GM19043 (cell line): ENCODE measurements at regions not wholly inside any gene's neighbourhood (a gene's known extent, or its start where the extent isn't known, plus 50 kb on each side); places are given as distances from the start of the nearest gene placed in this dataset.

Source experiments
- ATAC-seq: cut with Tn5 transposase; IDR thresholded peaks from one replicate; pipeline ENCODE4 v1.9.1; 2021; ENCODE audit warnings: low read depth; ENCODE audit not compliant: unreplicated experiment

- no peak for ATAC-seq
Measured at GRCh38 chr5:171578829-171579491, 159.5 kb downstream of the FGF18 start.

DNA sequence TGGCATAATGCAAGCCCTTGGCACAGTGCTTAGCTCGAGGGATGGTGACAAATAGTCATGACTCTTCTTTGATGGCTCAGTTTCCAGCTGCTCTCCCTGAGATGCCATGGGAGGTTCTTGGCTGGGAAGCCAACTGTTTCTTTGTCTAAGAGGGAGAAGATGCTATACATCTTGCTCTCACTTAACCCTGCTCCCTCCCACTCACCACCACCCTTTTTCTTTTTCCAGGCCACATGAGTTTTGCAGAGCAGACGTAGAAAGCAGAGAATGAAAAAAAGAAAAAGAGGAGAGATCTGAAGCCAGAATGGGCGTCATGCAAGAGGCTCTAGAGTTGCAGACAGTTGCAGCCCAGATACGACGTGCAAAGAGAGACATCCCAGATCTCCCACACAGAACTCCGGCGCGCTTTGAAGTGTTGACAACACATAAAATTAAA lies 160.5 kb downstream of the FGF18 start:
- ATAC-seq: no peak

- no peak for ATAC-seq
Measured at GRCh38 chr5:171580502-171581265, 161.2 kb downstream of the FGF18 start.

DNA sequence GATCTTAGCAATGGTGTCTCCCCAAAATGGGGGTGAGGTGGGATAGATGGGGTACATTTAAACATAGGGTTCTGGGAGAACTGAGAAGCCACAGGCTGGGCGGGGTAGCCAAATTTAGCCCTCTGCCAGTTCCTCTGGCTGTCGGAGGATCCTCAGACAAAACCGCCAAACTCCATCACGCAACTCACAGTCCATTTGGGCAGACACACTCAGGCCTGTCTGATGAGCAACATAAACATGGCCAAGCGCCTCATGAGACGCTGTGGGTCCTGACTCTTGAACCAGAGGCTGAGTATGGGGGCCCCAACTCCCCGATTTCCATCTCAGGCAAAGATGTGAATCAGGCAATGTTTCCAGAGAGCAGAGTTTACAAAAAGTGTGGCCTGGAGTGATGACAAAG lies 162.3 kb downstream of the FGF18 start:
- no peak for ATAC-seq

GRCh38 chr5:171582849-171583248 lies 163.4 kb downstream of the FGF18 start:
- ATAC-seq: no peak

GRCh38 chr5:171585981-171586380 lies 166.5 kb downstream of the FGF18 start:
- no peak for ATAC-seq

- ATAC-seq: no peak
Measured at GRCh38 chr5:171586436-171586835, 167.0 kb downstream of the FGF18 start.

DNA sequence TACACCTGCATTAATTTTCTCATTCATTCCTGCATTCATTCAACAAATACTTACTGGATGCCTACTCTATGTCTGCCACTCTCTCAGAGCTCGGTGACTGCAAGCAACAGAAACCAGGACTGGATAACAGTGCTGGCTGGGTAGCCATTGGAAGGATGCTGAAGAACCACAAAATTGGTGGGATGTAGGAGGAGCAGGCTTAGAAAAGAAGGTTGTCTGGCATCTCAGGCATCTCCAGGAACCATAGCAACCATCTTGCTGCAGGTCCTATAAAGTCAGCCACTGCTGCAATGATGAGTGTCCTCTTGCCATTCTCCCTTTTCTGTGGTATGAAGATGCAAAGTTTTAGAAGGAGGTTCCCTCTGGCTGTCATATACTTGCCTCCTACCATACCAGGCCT lies 168.6 kb downstream of the FGF18 start:
- ATAC-seq: no peak

GRCh38 chr5:171588790-171589189 lies 169.3 kb downstream of the FGF18 start:
- ATAC-seq: no peak

DNA sequence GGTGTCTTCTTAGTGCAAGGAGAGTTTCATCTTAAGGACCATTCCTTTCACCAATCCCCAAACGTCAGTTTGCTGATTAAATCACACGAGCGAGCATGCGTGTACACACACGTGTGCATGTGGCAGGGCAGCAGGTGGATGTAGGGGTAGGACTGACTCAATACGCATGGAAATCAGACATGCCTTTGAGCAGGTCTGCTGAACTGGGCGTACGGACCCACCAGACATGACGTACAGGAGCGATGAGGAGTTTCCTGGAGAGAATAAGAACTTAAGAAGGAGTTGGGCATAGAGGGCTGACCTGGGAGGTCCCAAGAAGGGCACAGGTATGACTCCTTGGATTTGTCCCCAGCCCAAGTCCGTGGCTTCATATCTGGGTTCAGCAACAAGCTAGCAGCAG lies 170.0 kb downstream of the FGF18 start:
- no peak for ATAC-seq

- no peak for ATAC-seq
Measured at GRCh38 chr5:171592076-171592475, 172.6 kb downstream of the FGF18 start.

- ATAC-seq: no peak
Measured at GRCh38 chr5:171592736-171593135, 173.3 kb downstream of the FGF18 start.

- ATAC-seq: no peak
Measured at GRCh38 chr5:171593401-171593800, 174.0 kb downstream of the FGF18 start.

DNA sequence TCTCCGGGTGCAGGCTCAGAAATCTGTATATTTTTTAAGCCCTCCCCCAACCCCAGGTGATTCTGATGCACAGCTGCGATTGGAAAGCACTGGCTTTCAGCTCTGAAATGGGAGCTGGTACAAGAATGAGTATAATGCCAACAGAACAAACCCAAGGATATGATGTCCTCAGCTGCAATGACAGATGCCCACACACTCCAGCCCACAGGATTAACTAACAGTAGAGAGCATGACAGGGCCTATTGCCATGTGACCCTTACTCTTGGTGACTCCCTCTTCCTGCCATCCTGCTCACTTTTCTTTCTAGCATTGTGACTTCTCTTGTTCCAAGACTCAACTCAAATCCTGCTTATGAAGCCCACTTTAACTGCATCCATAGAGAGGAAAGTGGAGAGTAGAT lies 174.5 kb downstream of the FGF18 start:
- ATAC-seq: no peak

GRCh38 chr5:171595401-171595800 lies 176.0 kb downstream of the FGF18 start:
- ATAC-seq: no peak

GRCh38 chr5:171595801-171596231 lies 176.4 kb downstream of the FGF18 start:
- no peak for ATAC-seq

GRCh38 chr5:171596391-171596878 lies 177.0 kb downstream of the FGF18 start:
- ATAC-seq: no peak

DNA sequence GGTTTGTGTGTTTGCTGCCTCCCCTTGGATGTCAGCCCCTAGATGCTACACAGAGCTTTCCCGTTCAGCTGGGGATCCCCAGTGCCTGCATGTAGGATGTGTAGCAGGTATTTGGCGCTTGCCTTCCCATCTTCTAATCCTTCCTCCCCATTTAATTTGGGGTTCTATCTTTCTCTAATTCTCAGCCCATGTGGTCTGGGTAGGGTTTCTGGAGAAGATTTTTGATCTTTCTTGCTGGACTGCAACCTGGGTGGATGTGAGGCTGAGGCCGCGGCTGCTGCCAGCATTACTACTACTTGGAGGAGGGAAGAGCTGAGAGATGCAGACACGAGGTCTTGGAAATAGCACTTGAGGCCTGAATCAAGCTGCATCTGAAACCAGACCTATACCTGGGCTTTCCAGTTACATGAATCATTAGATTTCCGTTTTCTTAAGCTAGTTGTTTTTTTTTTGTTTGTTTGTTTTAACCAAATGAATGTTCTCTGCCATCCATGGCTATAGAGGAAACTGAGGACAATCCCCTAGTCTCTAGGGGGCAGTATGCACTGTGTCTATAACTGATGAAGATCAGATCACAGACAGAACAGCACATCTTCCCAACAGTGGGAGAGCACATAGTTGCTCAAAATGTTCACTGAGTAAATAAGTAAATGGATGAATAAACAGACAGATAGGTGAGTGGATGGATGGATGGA lies 178.6 kb downstream of the FGF18 start:
- no peak for ATAC-seq

DNA sequence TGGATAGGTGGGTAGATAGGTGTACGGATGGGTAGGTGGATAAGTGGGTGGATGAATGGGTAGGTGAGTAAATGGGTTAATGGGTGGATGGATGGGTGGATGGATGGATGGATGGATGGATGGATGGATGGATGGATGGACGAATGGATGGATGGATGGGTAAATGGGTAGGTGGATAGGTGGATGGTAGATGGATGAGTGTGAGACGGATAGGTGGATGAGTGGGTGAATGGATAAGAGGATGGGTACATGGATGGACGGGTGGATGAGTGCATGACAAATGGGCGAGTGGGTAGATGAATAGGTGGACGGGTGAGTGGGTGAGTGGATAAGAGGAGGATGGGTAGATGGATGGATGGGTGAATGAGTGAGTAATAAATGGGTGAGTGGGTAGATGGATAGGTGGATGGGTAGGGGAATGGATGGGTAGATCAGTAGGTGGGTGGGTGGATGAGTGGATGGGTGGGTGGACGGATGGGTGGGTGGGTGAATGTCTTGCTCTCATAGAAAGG lies 179.2 kb downstream of the FGF18 start:
- no peak for ATAC-seq

DNA sequence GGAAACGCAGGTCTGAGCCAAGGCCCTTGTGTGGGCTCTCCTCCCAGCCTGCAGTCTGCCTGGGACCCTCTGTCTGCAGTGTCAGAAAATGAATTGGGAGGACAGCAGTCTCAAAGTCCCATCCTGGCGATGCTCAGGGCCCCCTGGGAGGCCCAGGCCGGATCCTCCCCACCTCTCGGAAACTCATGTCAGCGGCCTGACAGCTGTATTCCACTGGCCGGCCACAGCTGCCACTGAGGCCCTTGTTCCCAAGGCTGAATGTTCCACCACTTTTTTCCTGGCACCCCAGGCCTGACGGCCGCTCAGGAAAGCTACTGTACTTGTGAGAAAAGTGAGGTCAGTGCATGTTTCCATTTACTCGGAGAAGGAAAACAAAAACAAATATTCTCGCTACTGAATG lies 180.0 kb downstream of the FGF18 start:
- ATAC-seq: no peak

DNA sequence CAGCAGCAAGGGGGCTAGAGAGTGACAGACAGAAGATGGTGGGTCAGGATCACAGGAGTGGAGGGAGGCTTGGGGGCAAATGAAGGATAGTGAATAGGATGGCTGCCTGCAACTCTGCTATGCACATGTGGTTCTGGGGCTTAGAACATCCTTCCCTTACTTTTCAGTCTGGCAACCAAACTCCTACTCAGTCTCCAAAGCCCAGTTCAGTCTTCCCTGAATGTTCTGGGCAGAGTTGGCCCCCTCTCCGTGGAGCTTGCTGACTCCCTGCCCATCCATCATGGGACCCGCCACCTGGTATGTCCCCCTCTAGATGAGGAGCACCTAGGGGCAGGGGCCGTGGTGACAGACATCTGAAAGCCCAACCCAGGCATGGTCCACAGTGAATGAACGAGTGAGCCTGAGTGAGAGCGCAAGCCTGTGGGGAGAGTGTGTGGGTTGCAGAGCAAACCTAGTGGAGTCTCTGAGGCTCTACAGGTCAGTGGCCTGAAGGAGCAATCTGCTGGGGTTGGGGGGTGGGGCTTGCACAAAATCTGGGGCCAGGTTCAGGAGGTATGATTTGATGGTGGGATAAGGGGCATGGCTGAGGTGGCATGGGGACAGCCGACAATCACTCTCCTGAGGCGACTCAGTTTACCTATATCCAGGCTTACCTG lies 180.6 kb downstream of the FGF18 start:
- ATAC-seq: no peak
